GM18502 (cell line): ENCODE measurements at regions not wholly inside any gene's neighbourhood (a gene's known extent, or its start where the extent isn't known, plus 50 kb on each side); places are given as distances from the start of the nearest gene placed in this dataset.

Experiments
- ATAC-seq: cut with Tn5 transposase; IDR thresholded peaks from one replicate; pipeline ENCODE4 v1.9.1; 2021; ENCODE audit warnings: mild to moderate bottlenecking; ENCODE audit not compliant: unreplicated experiment, poor library complexity

- ATAC-seq: no peak
Observed at GRCh38 chr9:100927763-100928162, 100.8 kb upstream of the PLPPR1 start.

GRCh38 chr9:100933656-100934055 is 94.9 kb upstream of the PLPPR1 start:
- ATAC-seq: no peak

GRCh38 chr9:100937382-100937781 is 91.1 kb upstream of the PLPPR1 start:
- ATAC-seq: no peak

- ATAC-seq: no peak
Observed at GRCh38 chr9:100938507-100938906, 90.0 kb upstream of the PLPPR1 start.

- no peak for ATAC-seq
Observed at GRCh38 chr9:100939636-100940035, 88.9 kb upstream of the PLPPR1 start.

GRCh38 chr9:100959226-100959625 is 69.3 kb upstream of the PLPPR1 start:
- ATAC-seq: no peak
